ENCODE measurements at regions not wholly inside any gene's neighbourhood (a gene's known extent, or its start where the extent isn't known, plus 50 kb on each side); places are given as distances from the start of the nearest gene placed in this dataset.

GRCh38 chr10:33048223-33048622 is 90.2 kb upstream of the ITGB1 start:
- TF ChIP-seq ZNF263 (CRISPR knock-in tag; IDR thresholded peaks at IDR 0.05; ENCODE audit: low read depth) (no peak), TEAD4 (CRISPR knock-in tag; IDR thresholded peaks at IDR 0.05) (no peak), CTCF (IDR thresholded peaks at IDR 0.05) (no peak), SP1 (CRISPR knock-in tag; conservative IDR thresholded peaks at IDR 0.05) (no peak), STAT6 (CRISPR knock-in tag; conservative IDR thresholded peaks at IDR 0.05; ENCODE audit: low read depth) (no peak), NR2C2 (CRISPR knock-in tag; IDR thresholded peaks at IDR 0.05) (no peak), NR3C1 (CRISPR knock-in tag; conservative IDR thresholded peaks at IDR 0.05; ENCODE audit: low read depth) (no peak), CREM (CRISPR knock-in tag; IDR thresholded peaks at IDR 0.05) (no peak), CBFB (CRISPR knock-in tag; IDR thresholded peaks at IDR 0.05; ENCODE audit: low read depth) (no peak), AFF4 (CRISPR knock-in tag; IDR thresholded peaks at IDR 0.05; ENCODE audit: borderline replicate concordance) (no peak), MYBL2 (CRISPR knock-in tag; IDR thresholded peaks at IDR 0.05) (no peak)

Data from WTC11 (cell line).